H1 (cell line): ENCODE measurements at regions not wholly inside any gene's neighbourhood (a gene's known extent, or its start where the extent isn't known, plus 50 kb on each side); places are given as distances from the start of the nearest gene placed in this dataset.
"Not testable (repeated sequence)": the region's sequence is repeated elsewhere in the genome, so short reads cannot be mapped to it uniquely, and the experiment has no call there.

Experiments used
- CTCF ChIA-PET: fragments of 300-600 bp; sonication (Branson Sonifier 250); formaldehyde crosslinking; loops from one replicate; lab custom pipeline; 2021; ENCODE audit not compliant: partially characterized antibody; lab: Charles Lee
- POLR2A ChIA-PET: fragments of 300-600 bp; sonication (Branson Sonifier 250); formaldehyde crosslinking; loops from one replicate; lab custom pipeline; 2021; ENCODE audit warnings: inconsistent platforms; ENCODE audit not compliant: partially characterized antibody; lab: Charles Lee
- DNase-seq, 2 experiments: peaks; one replicate each; pipeline versions ENCODE4 v3.0.0 to v3.0.0-alpha.2; 2010 to 2022; ENCODE audit warnings: low spot score in 2 of 2, low read depth in 1 of 2, mixed read lengths in 1 of 2
- FAIRE-seq: peaks from 2 replicates; lab custom pipeline; 2011; peaks lifted over from hg19 to GRCh38; lab: Jason Lieb, UNC
- H2AFZ ChIP-seq: 2 replicates; pipeline ENCODE4 v1.8.1; 2012; ENCODE audit warnings: low read length, inconsistent platforms
- H2AK5ac ChIP-seq: 2 replicates; pipeline ENCODE4 v1.6.1; 2013; ENCODE audit warnings: low read depth, low read length
- H2BK120ac ChIP-seq: replicated peaks from 2 replicates; pipeline ENCODE3; 2013; ENCODE audit warnings: low read depth, low read length, inconsistent platforms
- H2BK12ac ChIP-seq: 2 replicates; pipeline ENCODE4 v1.6.1; 2013; ENCODE audit warnings: low read depth, low read length
- H2BK15ac ChIP-seq: 2 replicates; pipeline ENCODE4 v1.6.1; 2013; ENCODE audit warnings: low read length
- H2BK20ac ChIP-seq: 2 replicates; pipeline ENCODE4 v1.6.1; 2013; ENCODE audit warnings: low read length
- H2BK5ac ChIP-seq: 2 replicates; pipeline ENCODE4 v1.6.1; 2013; ENCODE audit warnings: low read depth, low read length
- H3K14ac ChIP-seq: 2 replicates; pipeline ENCODE4 v1.6.1; 2013; ENCODE audit warnings: inconsistent platforms; ENCODE audit not compliant: insufficient read length
- H3K18ac ChIP-seq: 2 replicates; pipeline ENCODE4 v1.6.1; 2013; ENCODE audit warnings: low read length; ENCODE audit errors: extremely low read depth
- H3K23ac ChIP-seq: 2 replicates; pipeline ENCODE4 v1.6.1; 2013; ENCODE audit warnings: inconsistent platforms; ENCODE audit not compliant: insufficient read length
- H3K23me2 ChIP-seq: 2 replicates; pipeline ENCODE4 v1.6.1; 2013; ENCODE audit warnings: low read depth, low read length
- H3K27ac ChIP-seq: 2 replicates; pipeline ENCODE4 v1.6.1; 2011; ENCODE audit warnings: low read depth, low read length, inconsistent platforms
- H3K27me3 ChIP-seq, 4 experiments: replicated peaks in 1 of 4; 1 replicate in 1 of 4; 2 replicates in 3 of 4; pipeline versions ENCODE4 v1.6.1 to v1.8.1; 2011 to 2013; ENCODE audit warnings: low read length in 3 of 4, mild to moderate bottlenecking in 3 of 4, inconsistent platforms in 2 of 4, mixed read lengths in 2 of 4, moderate library complexity in 1 of 4; ENCODE audit not compliant: control insufficient read depth in 3 of 4, insufficient read depth in 3 of 4; ENCODE audit errors: extremely low read depth in 1 of 4
- H3K36me3 ChIP-seq, 4 experiments: 2 replicates each; pipeline versions ENCODE4 v1.6.1 to v1.8.1; 2011 to 2013; ENCODE audit warnings: mild to moderate bottlenecking in 4 of 4, low read length in 3 of 4, moderate library complexity in 2 of 4, control low read depth in 1 of 4, inconsistent platforms in 1 of 4; ENCODE audit not compliant: insufficient read depth in 4 of 4, control insufficient read depth in 2 of 4
- H3K4ac ChIP-seq: replicated peaks from 2 replicates; pipeline ENCODE3; 2013; ENCODE audit warnings: low read length, low read depth, mixed read lengths, inconsistent platforms; ENCODE audit not compliant: insufficient read length
- H3K4me1 ChIP-seq, 4 experiments: replicated peaks in 1 of 4; 1 replicate in 1 of 4; 2 replicates in 3 of 4; pipeline versions ENCODE4 v1.6.1 to v1.8.1; 2011 to 2013; ENCODE audit warnings: low read length in 3 of 4, inconsistent platforms in 2 of 4, mixed read lengths in 1 of 4; ENCODE audit not compliant: insufficient read depth in 4 of 4, control insufficient read depth in 3 of 4
- H3K4me2 ChIP-seq, 2 experiments: 2 replicates each; pipeline versions ENCODE4 v1.6.1 to v1.8.1; 2011 to 2013; ENCODE audit warnings: low read depth in 2 of 2, low read length in 2 of 2, control low read depth in 1 of 2, inconsistent platforms in 1 of 2, mild to moderate bottlenecking in 1 of 2; ENCODE audit not compliant: insufficient read depth in 1 of 2
- H3K4me3 ChIP-seq, 4 experiments: fragments of 200-600, 300-600 bp in 1 of 4; sonication (generic), shearing (Covaris generic), sonication (Bioruptor Twin) in 1 of 4; 2 replicates each; pipeline versions ENCODE4 v1.5.1 to v1.8.1; 2011 to 2016; ENCODE audit warnings: low read length in 4 of 4, low read depth in 3 of 4, control low read depth in 2 of 4, inconsistent platforms in 2 of 4, mild to moderate bottlenecking in 2 of 4, mixed read lengths in 1 of 4, moderate library complexity in 1 of 4; ENCODE audit not compliant: insufficient read depth in 2 of 4; ENCODE audit errors: extremely low read depth in 1 of 4
- H3K56ac ChIP-seq: replicated peaks from 2 replicates; pipeline ENCODE3; 2013; ENCODE audit warnings: low read depth, mild to moderate bottlenecking, mixed read lengths, low read length, inconsistent platforms; ENCODE audit not compliant: insufficient read length
- H3K79me1 ChIP-seq: 2 replicates; pipeline ENCODE4 v1.6.1; 2013; ENCODE audit warnings: low read depth, low read length, control low read depth
- H3K79me2 ChIP-seq, 2 experiments: 2 replicates each; pipeline versions ENCODE4 v1.6.1 to v1.8.1; 2012 to 2013; ENCODE audit warnings: low read length in 2 of 2, mild to moderate bottlenecking in 2 of 2, inconsistent platforms in 1 of 2; ENCODE audit not compliant: insufficient read depth in 2 of 2, control insufficient read depth in 1 of 2
- H3K9ac ChIP-seq, 4 experiments: replicated peaks in 1 of 4; 1 replicate in 1 of 4; 2 replicates in 3 of 4; pipeline versions ENCODE4 v1.6.1 to v1.8.1; 2011 to 2013; ENCODE audit warnings: low read depth in 3 of 4, low read length in 3 of 4, control low read depth in 2 of 4, mild to moderate bottlenecking in 2 of 4, moderate library complexity in 2 of 4, inconsistent platforms in 1 of 4; ENCODE audit errors: extremely low read depth in 1 of 4
- H3K9me3 ChIP-seq, 2 experiments: 2 replicates each; pipeline versions ENCODE4 v1.6.1 to v1.8.1; 2012 to 2013; ENCODE audit warnings: mild to moderate bottlenecking in 2 of 2, moderate library complexity in 2 of 2, control low read depth in 1 of 2, inconsistent platforms in 1 of 2, low read depth in 1 of 2, low read length in 1 of 2, mixed read lengths in 1 of 2; ENCODE audit not compliant: insufficient read depth in 2 of 2
- H4K20me1 ChIP-seq, 2 experiments: replicated peaks in 1 of 2; 2 replicates each; pipeline versions ENCODE3 to v1.8.1; 2011 to 2013; ENCODE audit warnings: inconsistent platforms in 2 of 2, low read length in 2 of 2, mild to moderate bottlenecking in 1 of 2; ENCODE audit not compliant: insufficient read depth in 2 of 2, control insufficient read depth in 1 of 2
- H4K5ac ChIP-seq: 2 replicates; pipeline ENCODE4 v1.6.1; 2013; ENCODE audit warnings: low read length, low read depth, mixed read lengths, inconsistent platforms; ENCODE audit not compliant: insufficient read length
- H4K8ac ChIP-seq: 2 replicates; pipeline ENCODE4 v1.8.0; 2013; ENCODE audit warnings: mild to moderate bottlenecking, moderate library complexity, low read length, inconsistent platforms; ENCODE audit not compliant: insufficient read depth; ENCODE audit errors: extremely low read depth
- H4K91ac ChIP-seq: replicated peaks from 2 replicates; pipeline ENCODE3; 2013; ENCODE audit warnings: low read length, mixed read lengths, inconsistent platforms; ENCODE audit not compliant: insufficient read length
- WGBS, 2 experiments: shearing (Covaris generic) in 1 of 2; methylation state at CpG; one replicate each; pipeline versions ENCODE4 v1.1.6 to v1.1.7; 2013 to 2015; ENCODE audit warnings: low lambda C conversion rate in 2 of 2, mixed read lengths in 2 of 2, inconsistent platforms in 1 of 2, low coverage in 1 of 2, missing lambda C conversion rate in 1 of 2; ENCODE audit not compliant: insufficient replicate concordance in 2 of 2, insufficient coverage in 1 of 2, insufficient read length in 1 of 2; ENCODE audit errors: extremely low coverage in 1 of 2, missing lambda C conversion rate in 1 of 2; 5-methylcytosine and 5-hydroxymethylcytosine counted together

- not testable (repeated sequence) for H2BK5ac ChIP-seq, H3K14ac ChIP-seq, H2BK12ac ChIP-seq, H2BK15ac ChIP-seq, FAIRE-seq, H4K20me1 ChIP-seq, H3K36me3 ChIP-seq, H3K9me3 ChIP-seq, H3K4ac ChIP-seq, H3K18ac ChIP-seq, H2AFZ ChIP-seq, DNase-seq, H3K9ac ChIP-seq, H4K8ac ChIP-seq, H3K56ac ChIP-seq, H3K4me3 ChIP-seq, H4K91ac ChIP-seq, H3K79me2 ChIP-seq, H3K79me1 ChIP-seq, H2AK5ac ChIP-seq, H4K5ac ChIP-seq, H3K27me3 ChIP-seq, H3K4me2 ChIP-seq, H3K23ac ChIP-seq, H2BK20ac ChIP-seq, H3K4me1 ChIP-seq, H3K27ac ChIP-seq, H2BK120ac ChIP-seq, H3K23me2 ChIP-seq
- ChIA-PET POLR2A (interaction anchor here (0.6 kb wide), 1 partner anchor 10 kb away, joined by 3 read pairs; no protein-coding TSS in a partner anchor), CTCF (interaction anchor here (2.2 kb wide), 1 partner anchor 13 kb away, joined by 10 read pairs; no protein-coding TSS in a partner anchor)
- 92% methylated on average over 5 of the region's 5 CpGs; no CpG with 5 or more reads in 1 of the 2 experiments for WGBS, 2 experiments
Observed at GRCh38 chr9:33734247-33734940, 61.0 kb upstream of the PRSS3 start.
